ENCODE measurements at regions not wholly inside any gene's neighbourhood (a gene's known extent, or its start where the extent isn't known, plus 50 kb on each side); places are given as distances from the start of the nearest gene placed in this dataset.

- TF ChIP-seq, protein P1, sequence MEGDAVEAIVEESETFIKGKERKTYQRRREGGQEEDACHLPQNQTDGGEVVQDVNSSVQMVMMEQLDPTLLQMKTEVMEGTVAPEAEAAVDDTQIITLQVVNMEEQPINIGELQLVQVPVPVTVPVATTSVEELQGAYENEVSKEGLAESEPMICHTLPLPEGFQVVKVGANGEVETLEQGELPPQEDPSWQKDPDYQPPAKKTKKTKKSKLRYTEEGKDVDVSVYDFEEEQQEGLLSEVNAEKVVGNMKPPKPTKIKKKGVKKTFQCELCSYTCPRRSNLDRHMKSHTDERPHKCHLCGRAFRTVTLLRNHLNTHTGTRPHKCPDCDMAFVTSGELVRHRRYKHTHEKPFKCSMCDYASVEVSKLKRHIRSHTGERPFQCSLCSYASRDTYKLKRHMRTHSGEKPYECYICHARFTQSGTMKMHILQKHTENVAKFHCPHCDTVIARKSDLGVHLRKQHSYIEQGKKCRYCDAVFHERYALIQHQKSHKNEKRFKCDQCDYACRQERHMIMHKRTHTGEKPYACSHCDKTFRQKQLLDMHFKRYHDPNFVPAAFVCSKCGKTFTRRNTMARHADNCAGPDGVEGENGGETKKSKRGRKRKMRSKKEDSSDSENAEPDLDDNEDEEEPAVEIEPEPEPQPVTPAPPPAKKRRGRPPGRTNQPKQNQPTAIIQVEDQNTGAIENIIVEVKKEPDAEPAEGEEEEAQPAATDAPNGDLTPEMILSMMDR (IDR thresholded peaks at IDR 0.05) = peak; percentile 44 to 70 (median 67)
- peak in 1 of 2 donors; percentile 33 for TF ChIP-seq POLR2AphosphoS5 (IDR thresholded peaks at IDR 0.05)
- TF ChIP-seq POLR2A (IDR thresholded peaks at IDR 0.05; ENCODE audit: low read depth) = no peak
These were observed 186.0 kb upstream of the TNRC6C start for GRCh38 chr17:77772461-77772897.
